GM13977 (cell line): ENCODE measurements at regions not wholly inside any gene's neighbourhood (a gene's known extent, or its start where the extent isn't known, plus 50 kb on each side); places are given as distances from the start of the nearest gene placed in this dataset.

ENCODE experiments used
- DNase-seq: peaks from one replicate; pipeline ENCODE4 v3.0.0; 2012; ENCODE audit warnings: low spot score
- in situ Hi-C: fragments of 300-500 bp; cut with MboI; formaldehyde crosslinking; loops from one replicate; pipeline ENCODE4 v1.12.0; 2022; ENCODE audit warnings: low sequenced_read_pairs, low pct_unique_long_range_greater_than_20kb, mixed read lengths, inconsistent platforms; ENCODE audit not compliant: unreplicated experiment
- TF ChIP-seq, protein P1 (sequence below): IDR thresholded peaks from 2 replicates; pipeline ENCODE4 v1.5.1; 2012; ENCODE audit warnings: mild to moderate bottlenecking, control low read depth; ENCODE audit not compliant: insufficient read depth; ENCODE audit errors: extremely low read depth, missing control alignments

DNA sequence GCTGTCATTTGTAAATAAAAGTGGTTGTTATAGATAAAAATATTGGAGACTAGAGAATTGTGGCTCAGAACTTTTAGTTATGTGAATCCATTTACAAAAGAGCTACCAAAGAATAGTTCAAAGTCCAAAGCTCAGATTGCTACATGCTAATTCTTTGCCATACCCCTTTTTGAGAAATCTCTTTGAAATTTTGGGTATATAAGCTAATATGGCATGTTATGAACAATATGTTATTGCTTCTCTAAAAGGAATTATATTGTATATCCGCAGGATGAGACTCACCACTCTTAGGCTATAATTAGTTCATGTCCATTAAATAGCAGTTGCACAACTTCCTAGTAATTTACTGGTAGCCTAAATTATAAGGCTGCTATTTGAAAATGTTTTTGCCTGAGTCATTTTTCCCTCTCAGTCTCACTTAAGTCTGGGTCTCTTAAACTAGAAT is 178.0 kb downstream of the ZNF281 start:
- DNase-seq, result no peak
- TF ChIP-seq, protein P1, sequence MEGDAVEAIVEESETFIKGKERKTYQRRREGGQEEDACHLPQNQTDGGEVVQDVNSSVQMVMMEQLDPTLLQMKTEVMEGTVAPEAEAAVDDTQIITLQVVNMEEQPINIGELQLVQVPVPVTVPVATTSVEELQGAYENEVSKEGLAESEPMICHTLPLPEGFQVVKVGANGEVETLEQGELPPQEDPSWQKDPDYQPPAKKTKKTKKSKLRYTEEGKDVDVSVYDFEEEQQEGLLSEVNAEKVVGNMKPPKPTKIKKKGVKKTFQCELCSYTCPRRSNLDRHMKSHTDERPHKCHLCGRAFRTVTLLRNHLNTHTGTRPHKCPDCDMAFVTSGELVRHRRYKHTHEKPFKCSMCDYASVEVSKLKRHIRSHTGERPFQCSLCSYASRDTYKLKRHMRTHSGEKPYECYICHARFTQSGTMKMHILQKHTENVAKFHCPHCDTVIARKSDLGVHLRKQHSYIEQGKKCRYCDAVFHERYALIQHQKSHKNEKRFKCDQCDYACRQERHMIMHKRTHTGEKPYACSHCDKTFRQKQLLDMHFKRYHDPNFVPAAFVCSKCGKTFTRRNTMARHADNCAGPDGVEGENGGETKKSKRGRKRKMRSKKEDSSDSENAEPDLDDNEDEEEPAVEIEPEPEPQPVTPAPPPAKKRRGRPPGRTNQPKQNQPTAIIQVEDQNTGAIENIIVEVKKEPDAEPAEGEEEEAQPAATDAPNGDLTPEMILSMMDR, result no peak
- in situ Hi-C loops, result no loop called here

DNA sequence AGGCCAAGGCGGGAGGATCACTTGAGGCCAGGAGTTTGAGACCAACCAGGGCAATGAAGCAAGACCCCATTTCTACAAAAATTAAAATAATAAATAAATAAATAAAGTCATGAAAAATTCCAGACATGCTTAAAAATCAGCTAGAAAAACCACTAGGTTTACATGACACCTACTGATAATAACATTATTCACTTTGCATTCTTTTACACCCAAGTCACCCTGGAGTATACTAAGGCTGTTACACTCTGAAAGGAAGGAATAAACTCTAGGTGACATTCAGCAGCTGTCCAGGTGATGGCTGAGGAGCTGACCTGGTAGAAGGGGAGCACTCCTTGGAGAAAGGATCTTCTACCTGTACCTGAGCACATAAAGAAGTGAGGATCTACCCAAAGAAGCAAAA is 179.2 kb downstream of the ZNF281 start:
- in situ Hi-C loops, result no loop called here
- TF ChIP-seq, protein P1, result no peak
- DNase-seq, result no peak

DNA sequence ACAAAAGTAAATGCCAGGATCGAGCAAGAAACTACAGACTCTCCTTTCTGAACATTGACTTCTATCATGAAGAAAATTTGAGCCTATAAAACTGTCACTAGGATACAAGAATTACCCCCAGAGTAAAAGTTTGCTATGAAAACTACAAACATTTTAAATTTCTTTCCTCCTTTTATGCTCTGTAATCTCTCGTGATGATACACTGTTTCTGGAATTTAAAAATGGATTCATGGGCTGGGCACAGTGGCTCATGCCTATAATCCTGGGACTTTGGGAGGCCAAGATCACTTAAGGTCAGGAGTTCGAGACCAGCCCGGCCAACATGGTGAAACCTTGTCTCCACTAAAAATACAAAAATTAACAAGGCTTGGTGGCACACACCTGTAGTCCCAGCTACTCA is 181.3 kb downstream of the ZNF281 start:
- DNase-seq, result no peak
- TF ChIP-seq, protein P1, result no peak
- in situ Hi-C loops, result no loop called here

DNA sequence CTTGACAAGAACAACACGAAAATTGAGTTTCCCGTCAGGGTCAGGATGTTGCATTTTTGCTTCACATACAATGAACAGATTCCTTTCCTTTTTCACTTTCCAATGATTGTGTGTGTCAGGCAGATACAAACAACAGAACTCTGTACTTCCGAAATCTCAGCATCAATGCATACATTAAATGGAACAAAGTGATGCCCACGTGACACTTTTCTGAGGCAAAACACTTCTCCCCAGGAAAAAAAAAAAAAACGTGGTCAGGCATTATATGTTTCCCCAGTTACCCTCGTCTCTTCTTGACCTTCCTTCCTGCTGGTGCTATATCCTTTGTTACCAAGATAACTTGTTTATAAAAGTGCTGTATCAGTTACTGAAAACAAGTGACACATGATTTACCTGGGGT is 181.8 kb downstream of the ZNF281 start:
- TF ChIP-seq, protein P1, result no peak
- in situ Hi-C loops, result no loop called here

More for the DNA sequence above, 181.8 kb downstream of the ZNF281 start:
- DNase-seq, result no peak
